ENCODE measurements at regions not wholly inside any gene's neighbourhood (a gene's known extent, or its start where the extent isn't known, plus 50 kb on each side); places are given as distances from the start of the nearest gene placed in this dataset.

GRCh38 chr5:110899566-110900412 lies 161.0 kb downstream of the SLC25A46 start:
- TF ChIP-seq POLR2A (IDR thresholded peaks at IDR 0.05): no peak
- no peak for TF ChIP-seq POLR2AphosphoS5 (IDR thresholded peaks at IDR 0.05)
- TF ChIP-seq, protein P1, sequence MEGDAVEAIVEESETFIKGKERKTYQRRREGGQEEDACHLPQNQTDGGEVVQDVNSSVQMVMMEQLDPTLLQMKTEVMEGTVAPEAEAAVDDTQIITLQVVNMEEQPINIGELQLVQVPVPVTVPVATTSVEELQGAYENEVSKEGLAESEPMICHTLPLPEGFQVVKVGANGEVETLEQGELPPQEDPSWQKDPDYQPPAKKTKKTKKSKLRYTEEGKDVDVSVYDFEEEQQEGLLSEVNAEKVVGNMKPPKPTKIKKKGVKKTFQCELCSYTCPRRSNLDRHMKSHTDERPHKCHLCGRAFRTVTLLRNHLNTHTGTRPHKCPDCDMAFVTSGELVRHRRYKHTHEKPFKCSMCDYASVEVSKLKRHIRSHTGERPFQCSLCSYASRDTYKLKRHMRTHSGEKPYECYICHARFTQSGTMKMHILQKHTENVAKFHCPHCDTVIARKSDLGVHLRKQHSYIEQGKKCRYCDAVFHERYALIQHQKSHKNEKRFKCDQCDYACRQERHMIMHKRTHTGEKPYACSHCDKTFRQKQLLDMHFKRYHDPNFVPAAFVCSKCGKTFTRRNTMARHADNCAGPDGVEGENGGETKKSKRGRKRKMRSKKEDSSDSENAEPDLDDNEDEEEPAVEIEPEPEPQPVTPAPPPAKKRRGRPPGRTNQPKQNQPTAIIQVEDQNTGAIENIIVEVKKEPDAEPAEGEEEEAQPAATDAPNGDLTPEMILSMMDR (IDR thresholded peaks at IDR 0.05): no peak
- no peak for TF ChIP-seq EP300 (IDR thresholded peaks at IDR 0.05)
- 56 to 66% methylated on average over 4 of the region's 4 CpGs for WGBS, 2 donors
- Histone ChIP-seq H3K27me3 (no peaks in the 10 kb centered on the region), H3K4me3 (no peak overlapping the region), H3K36me3 (no peaks in the 10 kb centered on the region), H3K27ac (no peak overlapping the region), H3K9me3 (no peaks in the 10 kb centered on the region), H3K4me1 (peaks cover 0 to 6% (median 0%) of the 10 kb centered on the region in 4 donors)
- DNase-seq: no peak
- intact Hi-C loops (cut with DNase I): no loop called here

- DNase-seq: no peak
- Histone ChIP-seq H3K27ac (no peak overlapping the region), H3K27me3 (no peaks in the 10 kb centered on the region), H3K4me3 (no peak overlapping the region), H3K4me1 (peaks cover 0 to 6% (median 0%) of the 10 kb centered on the region in 4 donors), H3K36me3 (no peaks in the 10 kb centered on the region), H3K9me3 (no peaks in the 10 kb centered on the region)
- TF ChIP-seq, protein P1 (IDR thresholded peaks at IDR 0.05): no peak
- TF ChIP-seq POLR2AphosphoS5 (IDR thresholded peaks at IDR 0.05) (no peak), POLR2A (IDR thresholded peaks at IDR 0.05) (no peak), EP300 (IDR thresholded peaks at IDR 0.05) (no peak)
- WGBS, 2 donors: 53 to 58% methylated on average over 2 of the region's 2 CpGs
- intact Hi-C loops (cut with DNase I): no loop called here
Observed at GRCh38 chr5:110900829-110901228, 162.0 kb downstream of the SLC25A46 start.

DNA sequence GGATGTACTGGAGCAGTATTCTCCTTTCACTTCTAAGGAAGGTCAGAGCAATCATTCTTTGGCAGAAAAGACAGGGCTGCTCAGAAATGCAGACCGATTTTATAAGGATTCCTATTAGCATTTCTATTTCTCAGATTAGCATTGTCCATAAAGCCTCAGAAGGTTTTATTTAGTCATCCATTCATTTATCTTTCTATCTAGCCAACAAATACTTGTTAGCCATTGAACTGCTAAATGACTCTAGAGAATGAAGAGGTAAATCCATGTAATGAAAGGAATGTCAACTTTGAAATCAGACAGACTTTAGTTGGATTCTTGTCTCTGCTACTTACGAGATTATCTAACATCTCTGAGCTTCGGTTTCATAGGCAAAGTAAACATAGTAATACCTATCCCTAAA lies 165.2 kb downstream of the SLC25A46 start:
- Histone ChIP-seq H3K27me3 (no peaks in the 10 kb centered on the region), H3K4me1 (peaks cover 0 to 3% (median 0%) of the 10 kb centered on the region in 4 donors), H3K36me3 (no peaks in the 10 kb centered on the region), H3K4me3 (no peak overlapping the region), H3K9me3 (no peaks in the 10 kb centered on the region), H3K27ac (no peak overlapping the region)
- TF ChIP-seq, protein P1 (IDR thresholded peaks at IDR 0.05): no peak
- WGBS, 2 donors: 70 to 73% methylated on average over 3 of the region's 3 CpGs
- intact Hi-C loops (cut with DNase I): no loop called here
- DNase-seq: no peak

DNA sequence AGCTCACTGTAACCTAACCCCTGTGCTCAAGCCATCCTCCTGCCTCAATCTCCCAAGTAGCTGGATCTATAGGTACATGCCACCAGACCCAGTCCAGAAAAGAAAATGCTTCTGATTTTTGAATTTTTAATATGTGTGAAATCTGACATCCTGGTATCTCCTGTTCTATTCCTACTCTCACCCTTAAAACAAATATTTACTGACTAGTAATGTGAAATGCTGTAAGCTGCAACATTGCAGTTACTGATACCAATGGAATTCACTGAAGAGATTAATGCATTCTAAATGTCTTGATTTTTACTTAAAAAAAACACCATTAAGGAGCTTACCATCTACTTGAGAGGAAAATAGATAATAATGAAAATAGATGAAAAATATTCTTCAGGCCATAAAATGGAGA lies 162.7 kb upstream of the TSLP start:
- Histone ChIP-seq H3K4me1 (peaks cover 0 to 26% (median 11%) of the 10 kb centered on the region in 4 donors), H3K27ac (no peak overlapping the region), H3K9me3 (no peaks in the 10 kb centered on the region), H3K4me3 (no peak overlapping the region), H3K27me3 (no peaks in the 10 kb centered on the region), H3K36me3 (no peaks in the 10 kb centered on the region)
- TF ChIP-seq POLR2A (IDR thresholded peaks at IDR 0.05): no peak
- TF ChIP-seq, protein P1 (IDR thresholded peaks at IDR 0.05): no peak
- no peak for TF ChIP-seq POLR2AphosphoS5 (IDR thresholded peaks at IDR 0.05)
- no peak for TF ChIP-seq EP300 (IDR thresholded peaks at IDR 0.05)
- intact Hi-C loops (cut with DNase I): no loop called here
- DNase-seq: no peak

- Histone ChIP-seq H3K36me3 (no peaks in the 10 kb centered on the region), H3K4me3 (no peak overlapping the region), H3K27me3 (no peaks in the 10 kb centered on the region), H3K4me1 (peaks cover 0 to 26% (median 11%) of the 10 kb centered on the region in 4 donors), H3K9me3 (no peaks in the 10 kb centered on the region), H3K27ac (no peak overlapping the region)
- WGBS, 2 donors: 74 to 80% methylated on average over 1 of the region's 1 CpG
- TF ChIP-seq EP300 (IDR thresholded peaks at IDR 0.05) (no peak), POLR2AphosphoS5 (IDR thresholded peaks at IDR 0.05) (no peak)
- no peak for DNase-seq
- intact Hi-C loops (cut with DNase I): no loop called here
Observed at GRCh38 chr5:110909415-110909814, 162.1 kb upstream of the TSLP start.
